ENCODE measurements at regions not wholly inside any gene's neighbourhood (a gene's known extent, or its start where the extent isn't known, plus 50 kb on each side); places are given as distances from the start of the nearest gene placed in this dataset.

- H2AFZ ChIP-seq (ENCODE audit: low read length), result no peak overlapping the region
- Mint-ChIP-seq H3K4me1 (peaks cover 10 to 13% of the 10 kb centered on the region in 2 experiments), H3K4me3 (no peak overlapping the region), H3K9me3 (peaks cover 0 to 3% of the 10 kb centered on the region in 2 experiments; a peak in 1 of 5 replicates), H3K27me3 (ENCODE audit: low read depth) (no peaks in the 10 kb centered on the region; the same call in 1 of the 2 replicates), H3K36me3 (ENCODE audit: insufficient read depth in 1 of 3, low read depth in 3 of 3) (no peaks in the 10 kb centered on the region; a peak in 1 of 7 replicates), H3K27ac (no peak overlapping the region)
- H3T11ph ChIP-seq (ENCODE audit: low read length), result no peak overlapping the region
- no peaks in the 10 kb centered on the region for H3K9me3 ChIP-seq (ENCODE audit: control insufficient read depth, low read depth, low read length)
- H4K91ac ChIP-seq (ENCODE audit: insufficient read length, low read depth, low read length), result no peak overlapping the region
- no peak overlapping the region for H4K8ac ChIP-seq (replicated peaks; ENCODE audit: insufficient read length, low read depth, low read length)
- H3K56ac ChIP-seq (ENCODE audit: insufficient read length, low read depth, low read length), result no peak overlapping the region
- H3K9ac ChIP-seq (ENCODE audit: extremely low read depth, insufficient read length, low read length), result no peak overlapping the region
- H3K14ac ChIP-seq (ENCODE audit: insufficient read depth, low read length), result no peak overlapping the region
- no peaks in the 10 kb centered on the region for H3K79me1 ChIP-seq (ENCODE audit: insufficient read depth, low read depth, low read length, poor library complexity, severe bottlenecking)
- H3K23ac ChIP-seq (ENCODE audit: insufficient read length, low read depth, low read length), result no peak overlapping the region
- H2BK5ac ChIP-seq (ENCODE audit: insufficient read length, low read length), result no peak overlapping the region
- no peak overlapping the region for H2BK20ac ChIP-seq (ENCODE audit: low read depth, low read length, poor library complexity, severe bottlenecking)
- no peaks in the 10 kb centered on the region for H4K20me1 ChIP-seq (ENCODE audit: control insufficient read depth, insufficient read depth, insufficient read length)
- H3K4me2 ChIP-seq (ENCODE audit: insufficient read depth, insufficient read length, low read length), result no peak overlapping the region
- no peaks in the 10 kb centered on the region for H3K79me2 ChIP-seq (ENCODE audit: insufficient read depth, low read length)
- no peaks in the 10 kb centered on the region for H3K27me3 ChIP-seq (ENCODE audit: insufficient read depth, low read length)
- 0 out of 2 replicates have a peak, but pooled peaks cover 7% of the 10 kb centered on the region for H3K4me1 ChIP-seq (ENCODE audit: insufficient read depth, low read length)
- H4K5ac ChIP-seq (ENCODE audit: insufficient read length, low read depth, low read length), result no peak overlapping the region
- H2BK120ac ChIP-seq (ENCODE audit: low read depth, low read length, poor library complexity, severe bottlenecking), result no peak overlapping the region
- no peak overlapping the region for H2BK12ac ChIP-seq (ENCODE audit: insufficient read length, low read depth, low read length)
- no peak for DNase-seq
- WGBS (ENCODE audit: extremely low coverage, insufficient read length, low lambda C conversion rate), result no CpG with 5 or more reads among the region's 4 CpGs
- H2BK15ac ChIP-seq (ENCODE audit: low read depth, low read length), result no peak overlapping the region
- H2AK5ac ChIP-seq (ENCODE audit: insufficient read length, low read length), result no peak overlapping the region
- H3K4ac ChIP-seq (ENCODE audit: low read depth, low read length), result no peak overlapping the region
- no peaks in the 10 kb centered on the region for H3K23me2 ChIP-seq (ENCODE audit: insufficient read length, low read depth, low read length, poor library complexity, severe bottlenecking)
- no peak overlapping the region for H3K27ac ChIP-seq (ENCODE audit: insufficient read length, low read depth, low read length)
- TF ChIP-seq CTCF (conservative IDR thresholded peaks at IDR 0.05), result no peak
- no peak overlapping the region for H3K18ac ChIP-seq (ENCODE audit: insufficient read length, low read depth, low read length)
Measured at GRCh38 chr2:104465981-104466380, 387.9 kb upstream of the POU3F3 start.

All from H9 (cell line).